Right ventricle myocardium superior (tissue), 1 donor: ENCODE measurements at regions not wholly inside any gene's neighbourhood (a gene's known extent, or its start where the extent isn't known, plus 50 kb on each side); places are given as distances from the start of the nearest gene placed in this dataset.

Experiments used
- ATAC-seq: fragments of 200-7000 bp; cut with Tn5 transposase; one replicate; pipeline ENCODE4 v1.9.1; 2020; ENCODE audit warnings: mild to moderate bottlenecking; ENCODE audit not compliant: poor library complexity
- DNase-seq: peaks from one replicate; pipeline ENCODE4 v3.0.0-alpha.2; 2020
- intact Hi-C: fragments of 100-400 bp; cut with DNase I; formaldehyde crosslinking; loops from one replicate; pipeline ENCODE4 v1.11.2; 2022
- donor health status: DM: no; HTN: yes; CAD: no; lungs with severe emphysema.

DNA sequence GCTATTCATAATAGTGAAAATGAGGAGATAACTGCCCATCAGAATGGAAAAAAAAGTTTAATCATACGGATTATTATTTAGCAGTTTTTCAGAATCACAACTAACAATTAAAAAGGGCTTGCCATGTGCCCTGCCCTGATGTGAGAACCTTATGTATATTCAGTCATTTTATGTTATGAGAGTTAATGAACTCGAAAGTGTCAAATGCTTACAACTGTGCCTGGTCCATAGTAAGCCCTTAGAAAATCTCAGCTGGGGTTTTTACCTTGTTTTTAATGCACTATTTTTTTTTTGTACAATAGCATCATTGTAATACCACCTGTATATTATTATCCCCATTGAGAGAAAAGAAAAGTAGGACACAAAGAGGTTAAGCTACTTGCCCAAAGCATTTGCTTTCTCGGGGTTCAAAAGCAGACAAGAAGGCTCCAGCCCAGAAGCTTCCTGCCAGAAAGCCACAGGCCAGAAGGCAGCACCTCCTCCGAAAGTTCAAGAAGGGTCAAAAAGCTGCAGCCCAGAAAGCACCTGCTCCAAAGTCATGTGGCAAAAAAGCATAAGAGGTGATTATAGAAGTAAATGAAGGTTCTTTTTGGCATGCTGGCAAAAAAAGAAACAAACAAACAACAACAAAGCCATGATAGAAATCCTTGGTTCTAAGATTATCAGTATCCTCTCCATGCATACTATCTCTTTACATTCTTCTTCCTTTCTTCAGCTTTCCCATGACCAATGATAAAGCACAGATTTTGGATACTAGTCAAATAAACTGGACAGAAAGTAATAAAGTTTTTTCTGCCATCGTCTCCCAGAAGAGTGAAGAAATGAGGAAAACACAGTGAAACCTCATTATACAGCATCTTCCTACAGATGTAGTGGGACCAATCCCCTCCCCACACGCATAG, 59.1 kb upstream of the NAP1L1 start:
- no peak for ATAC-seq
- no peak for DNase-seq
- intact Hi-C loops = no loop called here

DNA sequence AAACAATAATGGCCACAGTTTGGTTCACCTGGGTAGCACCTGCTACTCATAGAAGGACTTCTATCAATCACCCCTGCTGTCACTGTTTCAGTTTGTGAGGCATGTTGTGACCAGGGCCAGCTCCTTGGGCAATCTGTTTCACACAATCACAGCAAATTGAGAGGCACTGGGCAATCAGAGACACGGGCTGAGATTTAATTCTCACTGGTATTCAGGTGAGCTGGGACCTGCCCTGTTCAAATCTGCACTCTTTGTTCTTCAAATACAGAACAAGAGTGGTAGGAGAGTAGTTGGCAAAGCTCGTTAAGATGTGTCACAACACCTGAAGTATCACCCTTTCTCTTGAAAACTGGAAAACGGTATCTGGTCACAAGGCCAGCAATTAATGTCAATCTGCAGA, 57.8 kb upstream of the NAP1L1 start:
- DNase-seq = no peak
- ATAC-seq = no peak
- intact Hi-C loops = no loop called here

DNA sequence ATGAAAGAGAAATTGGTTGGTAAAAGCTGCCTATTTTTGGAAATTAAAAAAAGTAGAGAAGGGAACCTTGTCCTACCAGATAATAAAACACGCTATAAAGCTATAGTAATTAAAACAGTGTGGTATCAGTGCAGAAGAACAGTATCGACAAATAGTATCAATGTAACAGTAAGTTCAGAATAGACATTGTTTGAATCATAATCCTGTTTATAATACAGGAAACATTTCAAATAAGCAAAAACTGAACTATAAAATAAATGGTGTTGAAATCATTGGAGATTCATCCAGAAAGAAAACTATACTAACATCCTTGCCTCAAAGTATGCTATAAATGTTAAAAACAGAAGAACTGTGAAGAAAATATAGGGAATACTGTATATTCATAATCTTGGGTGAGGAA, 54.2 kb upstream of the NAP1L1 start:
- no peak for ATAC-seq

GRCh38 chr12:76137606-76138005, 53.1 kb upstream of the NAP1L1 start:
- intact Hi-C loops = no loop called here
- ATAC-seq = no peak
- DNase-seq = no peak

More for the DNA sequence above, 54.2 kb upstream of the NAP1L1 start:
- DNase-seq = no peak
- intact Hi-C loops = no loop called here

GRCh38 chr12:76135456-76135855, 51.0 kb upstream of the NAP1L1 start:
- ATAC-seq (no peak), DNase-seq (no peak)
- intact Hi-C loops = no loop called here
